ENCODE measurements at regions not wholly inside any gene's neighbourhood (a gene's known extent, or its start where the extent isn't known, plus 50 kb on each side); places are given as distances from the start of the nearest gene placed in this dataset.

DNA sequence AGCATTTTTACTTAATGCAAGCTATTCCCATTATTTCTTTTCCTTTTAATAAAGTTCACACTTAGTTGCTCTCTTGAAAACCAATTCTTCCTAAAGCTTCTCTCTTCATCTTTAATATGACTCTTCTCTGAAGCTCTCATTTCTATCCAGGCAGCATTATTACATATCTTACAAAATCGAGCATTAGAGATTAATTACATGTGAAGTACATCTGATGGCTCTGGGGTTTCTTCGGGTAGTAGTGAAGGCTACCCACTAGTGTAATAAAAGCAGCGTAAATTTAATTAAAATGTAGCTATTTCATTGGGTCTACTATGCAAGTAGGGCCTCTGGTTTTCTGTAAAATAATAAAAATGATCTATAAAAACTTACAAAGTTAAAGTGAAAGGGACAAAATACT, 513.6 kb upstream of the DPH6 start:
- TF ChIP-seq, protein P1, sequence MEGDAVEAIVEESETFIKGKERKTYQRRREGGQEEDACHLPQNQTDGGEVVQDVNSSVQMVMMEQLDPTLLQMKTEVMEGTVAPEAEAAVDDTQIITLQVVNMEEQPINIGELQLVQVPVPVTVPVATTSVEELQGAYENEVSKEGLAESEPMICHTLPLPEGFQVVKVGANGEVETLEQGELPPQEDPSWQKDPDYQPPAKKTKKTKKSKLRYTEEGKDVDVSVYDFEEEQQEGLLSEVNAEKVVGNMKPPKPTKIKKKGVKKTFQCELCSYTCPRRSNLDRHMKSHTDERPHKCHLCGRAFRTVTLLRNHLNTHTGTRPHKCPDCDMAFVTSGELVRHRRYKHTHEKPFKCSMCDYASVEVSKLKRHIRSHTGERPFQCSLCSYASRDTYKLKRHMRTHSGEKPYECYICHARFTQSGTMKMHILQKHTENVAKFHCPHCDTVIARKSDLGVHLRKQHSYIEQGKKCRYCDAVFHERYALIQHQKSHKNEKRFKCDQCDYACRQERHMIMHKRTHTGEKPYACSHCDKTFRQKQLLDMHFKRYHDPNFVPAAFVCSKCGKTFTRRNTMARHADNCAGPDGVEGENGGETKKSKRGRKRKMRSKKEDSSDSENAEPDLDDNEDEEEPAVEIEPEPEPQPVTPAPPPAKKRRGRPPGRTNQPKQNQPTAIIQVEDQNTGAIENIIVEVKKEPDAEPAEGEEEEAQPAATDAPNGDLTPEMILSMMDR (IDR thresholded peaks at IDR 0.05): no peak
- TF ChIP-seq EZH2phosphoT487 (IDR thresholded peaks at IDR 0.05): no peak

Measured in neural progenitor cell (in vitro differentiated cells).